HG02678 (cell line): ENCODE measurements at regions not wholly inside any gene's neighbourhood (a gene's known extent, or its start where the extent isn't known, plus 50 kb on each side); places are given as distances from the start of the nearest gene placed in this dataset.

Experiments
- ATAC-seq: cut with Tn5 transposase; IDR thresholded peaks from one replicate; pipeline ENCODE4 v1.9.1; 2021; ENCODE audit warnings: mild to moderate bottlenecking, moderate library complexity; ENCODE audit not compliant: unreplicated experiment

- ATAC-seq, result no peak
These were observed 156.7 kb upstream of the PMEPA1 start for GRCh38 chr20:57866250-57867106.

- ATAC-seq, result no peak
These were observed 155.5 kb upstream of the PMEPA1 start for GRCh38 chr20:57865266-57865665.

- no peak for ATAC-seq
These were observed 150.8 kb upstream of the PMEPA1 start for GRCh38 chr20:57860576-57860975.

- ATAC-seq, result no peak
These were observed 148.2 kb upstream of the PMEPA1 start for GRCh38 chr20:57857969-57858368.

- ATAC-seq, result no peak
These were observed 147.3 kb upstream of the PMEPA1 start for GRCh38 chr20:57857118-57857517.

GRCh38 chr20:57856658-57857057 lies 146.8 kb upstream of the PMEPA1 start:
- no peak for ATAC-seq

GRCh38 chr20:57851796-57852195 lies 142.0 kb upstream of the PMEPA1 start:
- no peak for ATAC-seq

GRCh38 chr20:57851025-57851682 lies 141.3 kb upstream of the PMEPA1 start:
- no peak for ATAC-seq

GRCh38 chr20:57849521-57850215 lies 139.9 kb upstream of the PMEPA1 start:
- no peak for ATAC-seq

GRCh38 chr20:57849121-57849520 lies 139.3 kb upstream of the PMEPA1 start:
- no peak for ATAC-seq

GRCh38 chr20:57848282-57848681 lies 138.5 kb upstream of the PMEPA1 start:
- ATAC-seq, result no peak

GRCh38 chr20:57847104-57847503 lies 137.3 kb upstream of the PMEPA1 start:
- no peak for ATAC-seq

GRCh38 chr20:57844626-57845596 lies 135.1 kb upstream of the PMEPA1 start:
- no peak for ATAC-seq

GRCh38 chr20:57843941-57844625 lies 134.3 kb upstream of the PMEPA1 start:
- no peak for ATAC-seq

GRCh38 chr20:57842720-57843119 lies 132.9 kb upstream of the PMEPA1 start:
- ATAC-seq, result no peak

- ATAC-seq, result no peak
These were observed 131.6 kb upstream of the PMEPA1 start for GRCh38 chr20:57841297-57841866.

- ATAC-seq, result no peak
These were observed 130.9 kb upstream of the PMEPA1 start for GRCh38 chr20:57840504-57841296.

- no peak for ATAC-seq
These were observed 130.3 kb upstream of the PMEPA1 start for GRCh38 chr20:57840066-57840465.

GRCh38 chr20:57838670-57839151 lies 128.9 kb upstream of the PMEPA1 start:
- no peak for ATAC-seq
